ENCODE measurements at regions not wholly inside any gene's neighbourhood (a gene's known extent, or its start where the extent isn't known, plus 50 kb on each side); places are given as distances from the start of the nearest gene placed in this dataset.
"Not testable (repeated sequence)": the region's sequence is repeated elsewhere in the genome, so short reads cannot be mapped to it uniquely, and the experiment has no call there.

DNA sequence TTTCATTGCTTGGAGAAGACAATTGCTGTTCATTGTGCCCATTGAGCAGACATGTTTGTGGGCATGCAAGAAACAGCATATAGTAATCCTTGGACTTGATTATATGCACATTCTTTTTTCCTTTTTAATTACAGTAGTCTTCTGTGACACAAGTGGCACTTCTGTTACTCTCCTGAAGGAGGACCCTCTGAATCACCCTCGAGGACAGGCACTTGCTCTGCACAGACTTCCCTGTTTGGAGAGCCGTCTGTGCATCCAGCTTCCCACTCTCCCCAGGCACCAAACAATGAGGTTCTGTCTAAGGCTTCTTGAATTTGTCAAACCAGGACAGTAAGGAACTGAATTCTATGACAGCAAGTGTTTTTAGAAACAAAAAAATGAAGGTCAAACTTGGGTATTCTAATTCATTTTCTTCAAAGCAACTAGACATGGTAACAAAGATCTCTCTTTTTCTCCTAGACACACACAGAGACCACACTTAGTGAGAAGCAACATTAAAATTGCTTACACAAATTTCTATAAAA lies 844.6 kb upstream of the ID2 start:
- no peak for DNase-seq (ENCODE audit: low read depth, low spot score)

DNA sequence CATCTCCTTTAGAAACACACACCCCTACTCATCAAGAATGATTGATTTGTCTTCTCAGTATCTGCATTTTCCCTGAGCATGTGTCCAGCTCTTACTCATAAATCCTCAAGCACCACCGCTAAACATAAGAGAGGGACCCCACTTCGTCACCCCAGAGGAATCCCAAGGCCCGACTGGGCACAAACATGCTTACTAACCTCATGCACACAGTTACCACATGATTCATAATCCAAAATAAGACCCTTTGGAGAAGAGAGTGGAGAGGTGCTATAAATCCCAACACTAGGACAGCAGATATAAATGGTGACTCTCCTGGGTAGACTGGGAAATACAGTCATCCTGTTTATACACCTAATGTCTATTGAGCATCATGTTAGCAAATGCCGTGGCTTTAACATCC lies 843.2 kb upstream of the ID2 start:
- no peak for DNase-seq (ENCODE audit: low read depth, low spot score)

GRCh38 chr2:7840651-7841380 lies 841.0 kb upstream of the ID2 start:
- DNase-seq (ENCODE audit: low read depth, low spot score): no peak

DNA sequence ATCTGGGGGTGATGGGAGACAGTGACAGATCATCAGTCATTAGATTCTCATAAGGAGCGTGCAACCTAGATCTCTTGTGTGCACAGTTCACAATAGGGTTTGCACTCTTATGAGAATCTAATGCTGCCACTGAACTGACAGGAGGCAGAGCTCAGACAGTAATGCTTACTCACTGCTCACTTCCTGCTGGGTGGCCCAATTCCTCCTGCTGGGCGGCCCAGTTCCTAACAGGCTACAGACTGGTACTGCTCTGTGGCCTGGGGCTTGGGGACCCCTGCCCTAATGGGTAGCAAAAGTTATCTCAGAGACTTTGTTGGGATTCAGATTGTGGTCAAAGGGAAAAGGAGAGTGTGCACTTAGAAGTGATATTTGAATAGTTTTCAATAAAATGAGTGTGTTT lies 840.1 kb upstream of the ID2 start:
- no peak for DNase-seq (ENCODE audit: low read depth, low spot score)

- peak; percentile 18 for DNase-seq (ENCODE audit: low read depth, low spot score)
Measured at GRCh38 chr2:7844414-7844965, 837.4 kb upstream of the ID2 start.

GRCh38 chr2:7845332-7845731 lies 836.5 kb upstream of the ID2 start:
- DNase-seq (ENCODE audit: low read depth, low spot score): peak; percentile 73

GRCh38 chr2:7846607-7847006 lies 835.2 kb upstream of the ID2 start:
- no peak for DNase-seq (ENCODE audit: low read depth, low spot score)

GRCh38 chr2:7847321-7847720 lies 834.5 kb upstream of the ID2 start:
- no peak for DNase-seq (ENCODE audit: low read depth, low spot score)

GRCh38 chr2:7849027-7849426 lies 832.8 kb upstream of the ID2 start:
- DNase-seq (ENCODE audit: low read depth, low spot score): no peak

- DNase-seq (ENCODE audit: low read depth, low spot score): no peak
Measured at GRCh38 chr2:7849531-7849930, 832.3 kb upstream of the ID2 start.

GRCh38 chr2:7852546-7852945 lies 829.3 kb upstream of the ID2 start:
- no peak for DNase-seq (ENCODE audit: low read depth, low spot score)

- DNase-seq (ENCODE audit: low read depth, low spot score): peak; percentile 13
Measured at GRCh38 chr2:7857904-7858303, 824.0 kb upstream of the ID2 start.

DNA sequence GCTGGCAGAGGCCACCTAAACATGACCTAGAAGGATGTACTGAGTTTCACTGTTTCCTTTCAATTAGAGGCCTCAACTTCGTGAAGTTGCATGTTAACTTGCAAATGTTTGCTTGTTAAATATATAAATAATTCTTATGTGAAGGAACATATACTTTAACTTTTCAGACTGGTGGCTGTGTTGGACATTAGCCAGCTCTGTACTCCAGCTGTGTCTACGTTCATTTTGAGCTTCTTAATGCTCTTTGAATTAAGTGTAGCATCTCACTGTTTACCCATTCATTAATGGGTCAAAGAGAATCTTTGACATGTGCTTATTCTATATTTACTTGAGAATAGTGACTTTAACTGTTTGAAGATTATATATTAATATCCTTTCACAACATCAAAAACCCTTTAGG lies 823.2 kb upstream of the ID2 start:
- DNase-seq (ENCODE audit: low read depth, low spot score): no peak

DNA sequence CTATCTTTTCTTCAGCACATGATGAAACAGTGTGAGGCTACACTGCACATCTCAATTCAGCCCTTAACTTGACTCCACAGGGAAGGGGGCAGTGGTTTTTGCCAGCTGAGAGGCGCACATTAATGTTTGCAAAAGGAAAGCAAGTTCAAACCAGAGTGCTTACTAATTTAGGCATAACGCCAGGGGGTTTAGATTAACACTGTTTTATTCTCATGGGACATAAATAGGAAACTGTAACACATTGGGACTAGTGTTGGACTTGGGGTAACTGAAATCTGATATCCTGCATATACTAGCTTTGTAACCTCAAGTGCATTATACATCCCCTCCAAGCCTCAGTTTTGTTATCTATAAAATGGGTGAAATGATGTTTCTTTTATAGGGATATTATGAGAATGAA lies 821.2 kb upstream of the ID2 start:
- peak; percentile 20 for DNase-seq (ENCODE audit: low read depth, low spot score)

GRCh38 chr2:7861910-7862702 lies 819.8 kb upstream of the ID2 start:
- DNase-seq (ENCODE audit: low read depth, low spot score): no peak

- DNase-seq (ENCODE audit: low read depth, low spot score): no peak
Measured at GRCh38 chr2:7866104-7866503, 815.8 kb upstream of the ID2 start.

GRCh38 chr2:7866825-7867224 lies 815.0 kb upstream of the ID2 start:
- DNase-seq (ENCODE audit: low read depth, low spot score): no peak

- no peak for DNase-seq (ENCODE audit: low read depth, low spot score)
Measured at GRCh38 chr2:7867867-7868266, 814.0 kb upstream of the ID2 start.

- no peak for DNase-seq (ENCODE audit: low read depth, low spot score)
Measured at GRCh38 chr2:7868836-7869235, 813.0 kb upstream of the ID2 start.

GRCh38 chr2:7876445-7876844 lies 805.4 kb upstream of the ID2 start:
- not testable (repeated sequence) for DNase-seq (ENCODE audit: low read depth, low spot score)

GRCh38 chr2:7878266-7878665 lies 803.6 kb upstream of the ID2 start:
- DNase-seq (ENCODE audit: low read depth, low spot score): not testable (repeated sequence)

DNA sequence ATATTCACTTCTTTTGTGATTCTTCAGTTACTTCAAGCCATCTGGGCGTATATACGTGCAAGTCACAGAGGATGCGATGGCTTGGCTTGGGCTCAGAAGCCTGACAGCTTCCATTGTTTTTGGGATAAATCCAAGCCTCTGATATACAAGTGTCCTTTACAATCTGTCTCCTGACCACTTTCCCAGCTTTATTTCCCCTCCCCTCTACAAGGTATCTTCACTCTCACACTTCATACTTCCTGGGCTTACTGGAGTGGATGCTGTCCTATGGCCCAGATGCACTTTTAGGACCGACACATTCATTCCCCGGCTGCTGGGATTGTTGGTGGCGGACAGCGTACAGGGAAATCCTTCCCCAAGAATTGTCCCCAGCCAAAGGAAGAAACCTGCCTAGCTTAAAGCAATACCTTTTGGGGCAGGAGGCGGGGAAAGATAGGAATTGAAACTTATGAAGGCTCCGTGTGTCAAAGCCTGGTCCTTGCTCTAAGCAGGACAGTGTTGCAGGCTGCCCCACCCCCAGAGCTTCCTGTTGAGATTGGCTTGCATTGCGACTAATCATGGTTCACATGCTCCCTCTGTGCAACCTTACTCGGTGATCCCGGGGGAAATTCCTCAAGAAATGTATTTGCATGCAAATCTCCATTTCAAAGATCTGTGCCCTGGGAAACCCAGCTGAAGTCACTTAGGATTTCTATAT lies 802.9 kb upstream of the ID2 start:
- DNase-seq (ENCODE audit: low read depth, low spot score): peak; percentile 6

All from astrocyte of the hippocampus (primary cell).